SK-N-MC (cell line): ENCODE measurements at regions not wholly inside any gene's neighbourhood (a gene's known extent, or its start where the extent isn't known, plus 50 kb on each side); places are given as distances from the start of the nearest gene placed in this dataset.

Source experiments
- EZH2 ChIP-seq: fragments of 200-600 bp; sonication (generic); IDR thresholded peaks from one replicate; pipeline ENCODE4 v1.6.1; 2017; ENCODE audit warnings: antibody characterized with exemption
- FOXP2 ChIP-seq: optimal IDR thresholded peaks from 2 replicates; pipeline ENCODE3; 2011; ENCODE audit warnings: mild to moderate bottlenecking, moderate library complexity; ENCODE audit not compliant: insufficient read depth; ENCODE audit errors: extremely low read length, control extremely low read depth
- POLR2AphosphoS5 ChIP-seq: IDR thresholded peaks from 2 replicates; pipeline ENCODE4 v1.6.1; 2012; ENCODE audit warnings: mild to moderate bottlenecking, low read depth, low read length, borderline replicate concordance

GRCh38 chr6:160812097-160812496 is 110.1 kb downstream of the PLG start:
- TF ChIP-seq EZH2 (no peak), POLR2AphosphoS5 (no peak), FOXP2 (no peak)
